Epithelial cell of esophagus (primary cell): ENCODE measurements at regions not wholly inside any gene's neighbourhood (a gene's known extent, or its start where the extent isn't known, plus 50 kb on each side); places are given as distances from the start of the nearest gene placed in this dataset.

Source experiments
- DNase-seq: peaks from one replicate; pipeline ENCODE4 v3.0.0; 2010; ENCODE audit warnings: low read depth
- H3K4me3 ChIP-seq: 2 replicates; pipeline ENCODE4 v1.5.1; 2011; ENCODE audit warnings: mild to moderate bottlenecking, low read length, control low read depth
- CTCF ChIP-seq: IDR thresholded peaks from 2 replicates; pipeline ENCODE4 v1.5.1; 2011; ENCODE audit warnings: low read depth, mild to moderate bottlenecking, low read length, control low read depth, inconsistent platforms; ENCODE audit not compliant: insufficient read depth; ENCODE audit errors: missing control alignments

GRCh38 chr16:11411059-11411550, 65.8 kb downstream of the RMI2 start:
- TF ChIP-seq CTCF = no peak
- no peak for DNase-seq
- H3K4me3 ChIP-seq = no peak overlapping the region

- H3K4me3 ChIP-seq = no peak overlapping the region
- no peak for TF ChIP-seq CTCF
- no peak for DNase-seq
These were observed 67.1 kb downstream of the RMI2 start for GRCh38 chr16:11412175-11412904.

- TF ChIP-seq CTCF = no peak
- no peak for DNase-seq
- no peak overlapping the region for H3K4me3 ChIP-seq
These were observed 68.0 kb downstream of the RMI2 start for GRCh38 chr16:11412965-11413887.

GRCh38 chr16:11413907-11414595, 68.8 kb downstream of the RMI2 start:
- DNase-seq = no peak
- no peak for TF ChIP-seq CTCF
- no peak overlapping the region for H3K4me3 ChIP-seq

GRCh38 chr16:11414815-11415775, 69.8 kb downstream of the RMI2 start:
- TF ChIP-seq CTCF = no peak
- H3K4me3 ChIP-seq = no peak overlapping the region
- no peak for DNase-seq
